ENCODE measurements at regions not wholly inside any gene's neighbourhood (a gene's known extent, or its start where the extent isn't known, plus 50 kb on each side); places are given as distances from the start of the nearest gene placed in this dataset.

DNA sequence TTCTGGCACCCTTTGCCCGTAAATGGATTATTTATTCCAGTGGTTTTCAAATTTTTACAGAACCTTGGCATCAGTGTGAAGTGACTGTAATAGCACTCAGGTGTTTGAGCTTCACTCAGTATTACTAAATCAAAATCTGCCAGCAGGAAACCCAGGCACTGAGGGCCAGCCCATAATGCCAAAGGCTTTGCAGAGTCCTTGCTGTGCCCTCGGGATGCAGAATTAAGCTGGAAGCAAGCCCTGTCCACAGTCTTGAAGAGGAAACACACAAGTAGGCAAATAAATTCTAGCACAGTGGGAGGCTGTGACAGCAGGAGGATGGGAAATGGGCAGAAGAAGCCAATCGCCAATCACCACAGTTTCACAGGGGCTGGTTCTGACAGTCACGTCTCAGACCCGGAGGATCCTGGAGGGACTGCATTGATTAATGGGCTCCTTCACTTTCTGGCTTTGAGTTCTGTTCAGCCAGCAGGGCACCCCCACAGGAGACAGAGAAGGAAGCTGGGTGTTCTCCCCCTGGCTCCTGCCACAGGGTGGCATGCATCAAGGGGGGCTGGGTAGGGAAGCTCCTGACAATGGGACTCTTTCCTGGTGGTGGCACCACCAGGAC, 138.8 kb downstream of the MTNR1A start (continued):
- TF ChIP-seq, protein P1, sequence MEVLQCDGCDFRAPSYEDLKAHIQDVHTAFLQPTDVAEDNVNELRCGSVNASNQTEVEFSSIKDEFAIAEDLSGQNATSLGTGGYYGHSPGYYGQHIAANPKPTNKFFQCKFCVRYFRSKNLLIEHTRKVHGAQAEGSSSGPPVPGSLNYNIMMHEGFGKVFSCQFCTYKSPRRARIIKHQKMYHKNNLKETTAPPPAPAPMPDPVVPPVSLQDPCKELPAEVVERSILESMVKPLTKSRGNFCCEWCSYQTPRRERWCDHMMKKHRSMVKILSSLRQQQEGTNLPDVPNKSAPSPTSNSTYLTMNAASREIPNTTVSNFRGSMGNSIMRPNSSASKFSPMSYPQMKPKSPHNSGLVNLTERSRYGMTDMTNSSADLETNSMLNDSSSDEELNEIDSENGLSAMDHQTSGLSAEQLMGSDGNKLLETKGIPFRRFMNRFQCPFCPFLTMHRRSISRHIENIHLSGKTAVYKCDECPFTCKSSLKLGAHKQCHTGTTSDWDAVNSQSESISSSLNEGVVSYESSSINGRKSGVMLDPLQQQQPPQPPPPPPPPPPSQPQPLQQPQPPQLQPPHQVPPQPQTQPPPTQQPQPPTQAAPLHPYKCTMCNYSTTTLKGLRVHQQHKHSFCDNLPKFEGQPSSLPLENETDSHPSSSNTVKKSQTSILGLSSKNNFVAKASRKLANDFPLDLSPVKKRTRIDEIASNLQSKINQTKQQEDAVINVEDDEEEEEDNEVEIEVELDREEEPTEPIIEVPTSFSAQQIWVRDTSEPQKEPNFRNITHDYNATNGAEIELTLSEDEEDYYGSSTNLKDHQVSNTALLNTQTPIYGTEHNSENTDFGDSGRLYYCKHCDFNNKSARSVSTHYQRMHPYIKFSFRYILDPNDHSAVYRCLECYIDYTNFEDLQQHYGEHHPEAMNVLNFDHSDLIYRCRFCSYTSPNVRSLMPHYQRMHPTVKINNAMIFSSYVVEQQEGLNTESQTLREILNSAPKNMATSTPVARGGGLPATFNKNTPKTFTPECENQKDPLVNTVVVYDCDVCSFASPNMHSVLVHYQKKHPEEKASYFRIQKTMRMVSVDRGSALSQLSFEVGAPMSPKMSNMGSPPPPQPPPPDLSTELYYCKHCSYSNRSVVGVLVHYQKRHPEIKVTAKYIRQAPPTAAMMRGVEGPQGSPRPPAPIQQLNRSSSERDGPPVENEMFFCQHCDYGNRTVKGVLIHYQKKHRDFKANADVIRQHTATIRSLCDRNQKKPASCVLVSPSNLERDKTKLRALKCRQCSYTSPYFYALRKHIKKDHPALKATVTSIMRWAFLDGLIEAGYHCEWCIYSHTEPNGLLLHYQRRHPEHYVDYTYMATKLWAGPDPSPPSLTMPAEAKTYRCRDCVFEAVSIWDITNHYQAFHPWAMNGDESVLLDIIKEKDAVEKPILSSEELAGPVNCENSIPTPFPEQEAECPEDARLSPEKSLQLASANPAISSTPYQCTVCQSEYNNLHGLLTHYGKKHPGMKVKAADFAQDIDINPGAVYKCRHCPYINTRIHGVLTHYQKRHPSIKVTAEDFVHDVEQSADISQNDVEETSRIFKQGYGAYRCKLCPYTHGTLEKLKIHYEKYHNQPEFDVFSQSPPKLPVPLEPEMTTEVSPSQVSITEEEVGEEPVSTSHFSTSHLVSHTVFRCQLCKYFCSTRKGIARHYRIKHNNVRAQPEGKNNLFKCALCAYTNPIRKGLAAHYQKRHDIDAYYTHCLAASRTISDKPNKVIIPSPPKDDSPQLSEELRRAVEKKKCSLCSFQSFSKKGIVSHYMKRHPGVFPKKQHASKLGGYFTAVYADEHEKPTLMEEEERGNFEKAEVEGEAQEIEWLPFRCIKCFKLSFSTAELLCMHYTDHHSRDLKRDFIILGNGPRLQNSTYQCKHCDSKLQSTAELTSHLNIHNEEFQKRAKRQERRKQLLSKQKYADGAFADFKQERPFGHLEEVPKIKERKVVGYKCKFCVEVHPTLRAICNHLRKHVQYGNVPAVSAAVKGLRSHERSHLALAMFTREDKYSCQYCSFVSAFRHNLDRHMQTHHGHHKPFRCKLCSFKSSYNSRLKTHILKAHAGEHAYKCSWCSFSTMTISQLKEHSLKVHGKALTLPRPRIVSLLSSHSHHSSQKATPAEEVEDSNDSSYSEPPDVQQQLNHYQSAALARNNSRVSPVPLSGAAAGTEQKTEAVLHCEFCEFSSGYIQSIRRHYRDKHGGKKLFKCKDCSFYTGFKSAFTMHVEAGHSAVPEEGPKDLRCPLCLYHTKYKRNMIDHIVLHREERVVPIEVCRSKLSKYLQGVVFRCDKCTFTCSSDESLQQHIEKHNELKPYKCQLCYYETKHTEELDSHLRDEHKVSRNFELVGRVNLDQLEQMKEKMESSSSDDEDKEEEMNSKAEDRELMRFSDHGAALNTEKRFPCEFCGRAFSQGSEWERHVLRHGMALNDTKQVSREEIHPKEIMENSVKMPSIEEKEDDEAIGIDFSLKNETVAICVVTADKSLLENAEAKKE (CRISPR knock-in tag; IDR thresholded peaks at IDR 0.05): no peak
- TF ChIP-seq POLR2AphosphoS5 (IDR thresholded peaks at IDR 0.05; ENCODE audit: low read depth): no peak
- TF ChIP-seq, protein P2, sequence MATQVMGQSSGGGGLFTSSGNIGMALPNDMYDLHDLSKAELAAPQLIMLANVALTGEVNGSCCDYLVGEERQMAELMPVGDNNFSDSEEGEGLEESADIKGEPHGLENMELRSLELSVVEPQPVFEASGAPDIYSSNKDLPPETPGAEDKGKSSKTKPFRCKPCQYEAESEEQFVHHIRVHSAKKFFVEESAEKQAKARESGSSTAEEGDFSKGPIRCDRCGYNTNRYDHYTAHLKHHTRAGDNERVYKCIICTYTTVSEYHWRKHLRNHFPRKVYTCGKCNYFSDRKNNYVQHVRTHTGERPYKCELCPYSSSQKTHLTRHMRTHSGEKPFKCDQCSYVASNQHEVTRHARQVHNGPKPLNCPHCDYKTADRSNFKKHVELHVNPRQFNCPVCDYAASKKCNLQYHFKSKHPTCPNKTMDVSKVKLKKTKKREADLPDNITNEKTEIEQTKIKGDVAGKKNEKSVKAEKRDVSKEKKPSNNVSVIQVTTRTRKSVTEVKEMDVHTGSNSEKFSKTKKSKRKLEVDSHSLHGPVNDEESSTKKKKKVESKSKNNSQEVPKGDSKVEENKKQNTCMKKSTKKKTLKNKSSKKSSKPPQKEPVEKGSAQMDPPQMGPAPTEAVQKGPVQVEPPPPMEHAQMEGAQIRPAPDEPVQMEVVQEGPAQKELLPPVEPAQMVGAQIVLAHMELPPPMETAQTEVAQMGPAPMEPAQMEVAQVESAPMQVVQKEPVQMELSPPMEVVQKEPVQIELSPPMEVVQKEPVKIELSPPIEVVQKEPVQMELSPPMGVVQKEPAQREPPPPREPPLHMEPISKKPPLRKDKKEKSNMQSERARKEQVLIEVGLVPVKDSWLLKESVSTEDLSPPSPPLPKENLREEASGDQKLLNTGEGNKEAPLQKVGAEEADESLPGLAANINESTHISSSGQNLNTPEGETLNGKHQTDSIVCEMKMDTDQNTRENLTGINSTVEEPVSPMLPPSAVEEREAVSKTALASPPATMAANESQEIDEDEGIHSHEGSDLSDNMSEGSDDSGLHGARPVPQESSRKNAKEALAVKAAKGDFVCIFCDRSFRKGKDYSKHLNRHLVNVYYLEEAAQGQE (IDR thresholded peaks at IDR 0.05; ENCODE audit: unreplicated experiment): no peak
- TF ChIP-seq, protein P3, sequence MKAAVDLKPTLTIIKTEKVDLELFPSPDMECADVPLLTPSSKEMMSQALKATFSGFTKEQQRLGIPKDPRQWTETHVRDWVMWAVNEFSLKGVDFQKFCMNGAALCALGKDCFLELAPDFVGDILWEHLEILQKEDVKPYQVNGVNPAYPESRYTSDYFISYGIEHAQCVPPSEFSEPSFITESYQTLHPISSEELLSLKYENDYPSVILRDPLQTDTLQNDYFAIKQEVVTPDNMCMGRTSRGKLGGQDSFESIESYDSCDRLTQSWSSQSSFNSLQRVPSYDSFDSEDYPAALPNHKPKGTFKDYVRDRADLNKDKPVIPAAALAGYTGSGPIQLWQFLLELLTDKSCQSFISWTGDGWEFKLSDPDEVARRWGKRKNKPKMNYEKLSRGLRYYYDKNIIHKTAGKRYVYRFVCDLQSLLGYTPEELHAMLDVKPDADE (IDR thresholded peaks at IDR 0.05): no peak

Data from GM23338 (cell line).